ENCODE measurements at regions not wholly inside any gene's neighbourhood (a gene's known extent, or its start where the extent isn't known, plus 50 kb on each side); places are given as distances from the start of the nearest gene placed in this dataset.
"Not testable (repeated sequence)": the region's sequence is repeated elsewhere in the genome, so short reads cannot be mapped to it uniquely, and the experiment has no call there.

- H3K4me3 Mint-ChIP-seq (ENCODE audit: unreplicated experiment) = no peak overlapping the region
These were observed 50.9 kb downstream of the ANXA2R start for GRCh38 chr5:42989190-42989589.

GRCh38 chr5:42988568-42988967 lies 51.6 kb downstream of the ANXA2R start:
- H3K27me3 Mint-ChIP-seq (ENCODE audit: low read depth) = no peaks in the 10 kb centered on the region
- TF ChIP-seq CTCF (IDR thresholded peaks at IDR 0.05) = no peak
- peaks cover 41% of the 10 kb centered on the region for H3K4me1 Mint-ChIP-seq (ENCODE audit: low read depth)
- no peaks in the 10 kb centered on the region for H3K36me3 Mint-ChIP-seq (ENCODE audit: low read depth)
- DNase-seq (ENCODE audit: low spot score) = no peak
- H3K9me3 Mint-ChIP-seq (ENCODE audit: low read depth) = peaks cover 6% of the 10 kb centered on the region
- H3K4me3 Mint-ChIP-seq (ENCODE audit: unreplicated experiment) = no peak overlapping the region
- no peak overlapping the region for H3K27ac Mint-ChIP-seq (ENCODE audit: unreplicated experiment)

More at GRCh38 chr5:42989190-42989589, 50.9 kb downstream of the ANXA2R start:
- H3K27ac Mint-ChIP-seq (ENCODE audit: unreplicated experiment) = no peak overlapping the region
- peaks cover 46% of the 10 kb centered on the region for H3K4me1 Mint-ChIP-seq (ENCODE audit: low read depth)
- peaks cover 6% of the 10 kb centered on the region for H3K9me3 Mint-ChIP-seq (ENCODE audit: low read depth)
- DNase-seq (ENCODE audit: low spot score) = no peak
- no peak for TF ChIP-seq CTCF (IDR thresholded peaks at IDR 0.05)
- no peaks in the 10 kb centered on the region for H3K27me3 Mint-ChIP-seq (ENCODE audit: low read depth)
- no peaks in the 10 kb centered on the region for H3K36me3 Mint-ChIP-seq (ENCODE audit: low read depth)

- Mint-ChIP-seq H3K27ac (ENCODE audit: unreplicated experiment) (peak overlapping the region; percentile 97), H3K36me3 (ENCODE audit: low read depth) (no peaks in the 10 kb centered on the region), H3K4me3 (ENCODE audit: unreplicated experiment) (no peak overlapping the region), H3K9me3 (ENCODE audit: low read depth) (peaks cover 6% of the 10 kb centered on the region), H3K4me1 (ENCODE audit: low read depth) (peaks cover 20% of the 10 kb centered on the region), H3K27me3 (ENCODE audit: low read depth) (no peaks in the 10 kb centered on the region)
- DNase-seq (ENCODE audit: low spot score) = no peak
- no peak for TF ChIP-seq CTCF (IDR thresholded peaks at IDR 0.05)
These were observed 54.7 kb downstream of the ANXA2R start for GRCh38 chr5:42985129-42986037.

- Mint-ChIP-seq H3K36me3 (ENCODE audit: low read depth) (no peaks in the 10 kb centered on the region), H3K4me1 (ENCODE audit: low read depth) (peaks cover 18% of the 10 kb centered on the region), H3K27ac (ENCODE audit: unreplicated experiment) (no peak overlapping the region), H3K9me3 (ENCODE audit: low read depth) (peaks cover 6% of the 10 kb centered on the region), H3K4me3 (ENCODE audit: unreplicated experiment) (no peak overlapping the region), H3K27me3 (ENCODE audit: low read depth) (no peaks in the 10 kb centered on the region)
- DNase-seq (ENCODE audit: low spot score) = no peak
- TF ChIP-seq CTCF (IDR thresholded peaks at IDR 0.05) = no peak
These were observed 55.8 kb downstream of the ANXA2R start for GRCh38 chr5:42984307-42984706.

GRCh38 chr5:42982107-42982622 lies 58.0 kb downstream of the ANXA2R start:
- Mint-ChIP-seq H3K4me3 (ENCODE audit: unreplicated experiment) (no peak overlapping the region), H3K27ac (ENCODE audit: unreplicated experiment) (no peak overlapping the region), H3K27me3 (ENCODE audit: low read depth) (no peaks in the 10 kb centered on the region), H3K4me1 (ENCODE audit: low read depth) (peaks cover 16% of the 10 kb centered on the region), H3K36me3 (ENCODE audit: low read depth) (no peaks in the 10 kb centered on the region), H3K9me3 (ENCODE audit: low read depth) (peaks cover 3% of the 10 kb centered on the region)
- no peak for TF ChIP-seq CTCF (IDR thresholded peaks at IDR 0.05)
- DNase-seq (ENCODE audit: low spot score) = no peak

- DNase-seq (ENCODE audit: low spot score); H3K27me3 Mint-ChIP-seq (ENCODE audit: low read depth); H3K4me3 Mint-ChIP-seq (ENCODE audit: unreplicated experiment); H3K27ac Mint-ChIP-seq (ENCODE audit: unreplicated experiment); H3K9me3 Mint-ChIP-seq (ENCODE audit: low read depth); H3K36me3 Mint-ChIP-seq (ENCODE audit: low read depth): not testable (repeated sequence)
- H3K4me1 Mint-ChIP-seq (ENCODE audit: low read depth) = peaks cover 16% of the 10 kb centered on the region
These were observed 58.6 kb downstream of the ANXA2R start for GRCh38 chr5:42981417-42982106.

GRCh38 chr5:42981015-42981414 lies 59.1 kb downstream of the ANXA2R start:
- H3K9me3 Mint-ChIP-seq (ENCODE audit: low read depth) = not testable (repeated sequence)
- peaks cover 15% of the 10 kb centered on the region for H3K4me1 Mint-ChIP-seq (ENCODE audit: low read depth)

More at GRCh38 chr5:42981015-42981414, 59.1 kb downstream of the ANXA2R start:
- H3K36me3 Mint-ChIP-seq (ENCODE audit: low read depth); DNase-seq (ENCODE audit: low spot score); H3K27me3 Mint-ChIP-seq (ENCODE audit: low read depth); H3K4me3 Mint-ChIP-seq (ENCODE audit: unreplicated experiment); H3K27ac Mint-ChIP-seq (ENCODE audit: unreplicated experiment): not testable (repeated sequence)
